Trophoblast cell (in vitro differentiated cells and primary cell): ENCODE measurements at regions not wholly inside any gene's neighbourhood (a gene's known extent, or its start where the extent isn't known, plus 50 kb on each side); places are given as distances from the start of the nearest gene placed in this dataset.
A peak's percentile ranks its signal among the peaks of the same experiment; 100 is the strongest.

Experiments
- DNase-seq, 2 donors: peaks; one replicate each; pipeline ENCODE4 v3.0.0-alpha.2; 2016
- H2AFZ ChIP-seq: 2 replicates; pipeline ENCODE4 v1.6.1; 2013; ENCODE audit warnings: low read length, moderate library complexity, mild to moderate bottlenecking; ENCODE audit not compliant: insufficient read depth, poor library complexity
- H2AK5ac ChIP-seq: 2 replicates; pipeline ENCODE4 v1.6.1; 2013; ENCODE audit warnings: mild to moderate bottlenecking, low read length
- H2BK120ac ChIP-seq: 2 replicates; pipeline ENCODE4 v1.6.1; 2013; ENCODE audit warnings: low read length, mild to moderate bottlenecking, moderate library complexity; ENCODE audit not compliant: insufficient read depth, poor library complexity
- H2BK12ac ChIP-seq: 2 replicates; pipeline ENCODE4 v1.6.1; 2013; ENCODE audit warnings: mild to moderate bottlenecking, low read length, moderate library complexity
- H2BK5ac ChIP-seq: 2 replicates; pipeline ENCODE4 v1.6.1; 2013; ENCODE audit warnings: low read length, low read depth, moderate library complexity, mild to moderate bottlenecking; ENCODE audit not compliant: poor library complexity
- H3K14ac ChIP-seq: 2 replicates; pipeline ENCODE4 v1.6.1; 2013; ENCODE audit warnings: mild to moderate bottlenecking, low read length
- H3K18ac ChIP-seq: 2 replicates; pipeline ENCODE4 v1.6.1; 2013; ENCODE audit warnings: mild to moderate bottlenecking, low read length
- H3K23ac ChIP-seq: 2 replicates; pipeline ENCODE4 v1.6.1; 2013; ENCODE audit warnings: low read length
- H3K27ac ChIP-seq: 2 replicates; pipeline ENCODE4 v1.5.1; 2013; ENCODE audit warnings: low read depth, mild to moderate bottlenecking, inconsistent platforms, low read length, moderate library complexity
- H3K27me3 ChIP-seq: 2 replicates; pipeline ENCODE4 v1.6.1; 2013; ENCODE audit warnings: inconsistent platforms, mild to moderate bottlenecking, low read length, moderate library complexity; ENCODE audit not compliant: insufficient read depth
- H3K36me3 ChIP-seq, 2 experiments: 1 replicate in 1 of 2; 2 replicates in 1 of 2; pipeline ENCODE4 v1.6.1; 2013; ENCODE audit warnings: low read length in 2 of 2, mild to moderate bottlenecking in 2 of 2, moderate library complexity in 1 of 2; ENCODE audit not compliant: insufficient read depth in 2 of 2, control insufficient read depth in 1 of 2
- H3K4ac ChIP-seq: 2 replicates; pipeline ENCODE4 v1.6.1; 2013; ENCODE audit warnings: low read depth, mild to moderate bottlenecking, low read length, moderate library complexity
- H3K4me1 ChIP-seq, 2 experiments: 1 replicate in 1 of 2; 2 replicates in 1 of 2; pipeline ENCODE4 v1.6.1; 2013; ENCODE audit warnings: low read length in 2 of 2, mild to moderate bottlenecking in 2 of 2, moderate library complexity in 1 of 2; ENCODE audit not compliant: insufficient read depth in 2 of 2, control insufficient read depth in 1 of 2
- H3K4me2 ChIP-seq: 2 replicates; pipeline ENCODE4 v1.6.1; 2013; ENCODE audit warnings: inconsistent platforms, mild to moderate bottlenecking, low read length, moderate library complexity
- H3K4me3 ChIP-seq: 2 replicates; pipeline ENCODE4 v1.5.1; 2013; ENCODE audit warnings: mild to moderate bottlenecking, low read depth, low read length, inconsistent platforms
- H3K79me1 ChIP-seq: one replicate; pipeline ENCODE4 v1.6.1; 2013; ENCODE audit warnings: low read length
- H3K79me2 ChIP-seq: 2 replicates; pipeline ENCODE4 v1.6.1; 2013; ENCODE audit warnings: low read length, mild to moderate bottlenecking; ENCODE audit not compliant: control insufficient read depth, insufficient read depth, poor library complexity
- H3K9ac ChIP-seq: 2 replicates; pipeline ENCODE4 v1.6.1; 2013; ENCODE audit warnings: mild to moderate bottlenecking, low read length
- H3K9me3 ChIP-seq: 2 replicates; pipeline ENCODE4 v1.6.1; 2013; ENCODE audit warnings: low read depth, mild to moderate bottlenecking, control low read depth, inconsistent platforms, low read length; ENCODE audit not compliant: insufficient read depth
- H4K12ac ChIP-seq: 2 replicates; pipeline ENCODE4 v1.6.1; 2013; ENCODE audit warnings: low read depth, mild to moderate bottlenecking, low read length, moderate library complexity
- H4K8ac ChIP-seq: 2 replicates; pipeline ENCODE4 v1.6.1; 2013; ENCODE audit warnings: low read depth, mild to moderate bottlenecking, low read length, moderate library complexity
- H4K91ac ChIP-seq: one replicate; pipeline ENCODE4 v1.6.1; 2013; ENCODE audit warnings: low read depth, mild to moderate bottlenecking, low read length, moderate library complexity
- WGBS: extraction: QIAGEN DNeasy Blood & Tissue Kit; methylation state at CpG from one replicate; pipeline ENCODE4 v1.1.7; 2013; ENCODE audit warnings: missing lambda C conversion rate; ENCODE audit not compliant: insufficient read length, insufficient coverage; ENCODE audit errors: extremely low coverage; 5-methylcytosine and 5-hydroxymethylcytosine counted together

- Histone ChIP-seq H3K4me2 (no peak overlapping the region), H4K91ac (no peak overlapping the region), H3K79me1 (no peaks in the 10 kb centered on the region), H3K23ac (no peak overlapping the region), H3K79me2 (no peaks in the 10 kb centered on the region), H2AK5ac (no peak overlapping the region), H4K8ac (no peak overlapping the region), H2AFZ (no peak overlapping the region), H2BK5ac (no peak overlapping the region), H3K36me3 (no peaks in the 10 kb centered on the region), H3K9me3 (no peaks in the 10 kb centered on the region), H4K12ac (no peak overlapping the region), H3K18ac (no peak overlapping the region), H3K27me3 (no peaks in the 10 kb centered on the region), H3K9ac (no peak overlapping the region), H3K4me3 (no peak overlapping the region), H3K14ac (no peak overlapping the region), H3K27ac (peak overlapping the region; percentile 12), H3K4ac (no peak overlapping the region), H2BK120ac (peak overlapping the region; percentile 1), H3K4me1 (peaks cover 0 to 3% of the 10 kb centered on the region in 2 experiments), H2BK12ac (peak overlapping the region; percentile 0)
- DNase-seq, result no peak
- no CpG with 5 or more reads among the region's 2 CpGs for WGBS
Observed at GRCh38 chr2:139045524-139045923, 265.3 kb upstream of the NXPH2 start.

- Histone ChIP-seq H2AK5ac (no peak overlapping the region), H3K9ac (no peak overlapping the region), H3K4me3 (no peak overlapping the region), H3K23ac (no peak overlapping the region), H3K27ac (no peak overlapping the region), H3K79me1 (no peaks in the 10 kb centered on the region), H4K91ac (no peak overlapping the region), H4K8ac (no peak overlapping the region), H2BK12ac (no peak overlapping the region), H3K27me3 (no peaks in the 10 kb centered on the region), H3K14ac (no peak overlapping the region), H3K36me3 (no peaks in the 10 kb centered on the region), H3K4me1 (no peaks in the 10 kb centered on the region), H2BK120ac (no peak overlapping the region), H2BK5ac (no peak overlapping the region), H3K18ac (no peak overlapping the region), H2AFZ (no peak overlapping the region), H3K79me2 (no peaks in the 10 kb centered on the region), H4K12ac (no peak overlapping the region), H3K9me3 (no peaks in the 10 kb centered on the region), H3K4me2 (no peak overlapping the region), H3K4ac (no peak overlapping the region)
- no peak for DNase-seq
Observed at GRCh38 chr2:139034064-139034463, 253.9 kb upstream of the NXPH2 start.

GRCh38 chr2:139033300-139033699, 253.1 kb upstream of the NXPH2 start:
- Histone ChIP-seq H2BK120ac (no peak overlapping the region), H3K18ac (no peak overlapping the region), H3K79me1 (no peaks in the 10 kb centered on the region), H4K12ac (no peak overlapping the region), H3K9ac (no peak overlapping the region), H3K4me3 (no peak overlapping the region), H3K4me2 (no peak overlapping the region), H2BK5ac (no peak overlapping the region), H4K91ac (no peak overlapping the region), H3K23ac (no peak overlapping the region), H3K4me1 (no peaks in the 10 kb centered on the region), H3K27me3 (no peaks in the 10 kb centered on the region), H3K9me3 (no peaks in the 10 kb centered on the region), H2BK12ac (no peak overlapping the region), H3K79me2 (no peaks in the 10 kb centered on the region), H3K36me3 (no peaks in the 10 kb centered on the region), H2AFZ (no peak overlapping the region), H2AK5ac (no peak overlapping the region), H4K8ac (no peak overlapping the region), H3K4ac (no peak overlapping the region), H3K27ac (no peak overlapping the region), H3K14ac (no peak overlapping the region)
- no peak for DNase-seq
- WGBS, result no CpG with 5 or more reads among the region's 2 CpGs

- no peak overlapping the region for H3K14ac ChIP-seq
- H2BK12ac ChIP-seq, result no peak overlapping the region
- H3K9ac ChIP-seq, result no peak overlapping the region
- H3K23ac ChIP-seq, result no peak overlapping the region
- no peak overlapping the region for H2BK5ac ChIP-seq
- H3K4me1 ChIP-seq, result no peaks in the 10 kb centered on the region
- H3K4ac ChIP-seq, result no peak overlapping the region
- H4K8ac ChIP-seq, result no peak overlapping the region
- H4K91ac ChIP-seq, result no peak overlapping the region
- H3K4me2 ChIP-seq, result no peak overlapping the region
- H3K18ac ChIP-seq, result no peak overlapping the region
- H2BK120ac ChIP-seq, result no peak overlapping the region
- no peaks in the 10 kb centered on the region for H3K27me3 ChIP-seq
- no peak overlapping the region for H2AK5ac ChIP-seq
- no peaks in the 10 kb centered on the region for H3K9me3 ChIP-seq
- H3K4me3 ChIP-seq, result no peak overlapping the region
- no peak overlapping the region for H4K12ac ChIP-seq
- no peaks in the 10 kb centered on the region for H3K36me3 ChIP-seq
- H3K79me1 ChIP-seq, result no peaks in the 10 kb centered on the region
- no peak overlapping the region for H2AFZ ChIP-seq
- no peak for DNase-seq
- H3K79me2 ChIP-seq, result no peaks in the 10 kb centered on the region
- H3K27ac ChIP-seq, result no peak overlapping the region
Observed at GRCh38 chr2:139031722-139032121, 251.5 kb upstream of the NXPH2 start.

- Histone ChIP-seq H3K36me3 (peaks cover 0 to 2% of the 10 kb centered on the region in 2 experiments), H2BK12ac (no peak overlapping the region), H3K27me3 (no peaks in the 10 kb centered on the region), H3K4me3 (no peak overlapping the region), H3K27ac (no peak overlapping the region), H2AFZ (no peak overlapping the region), H4K12ac (no peak overlapping the region), H3K4ac (no peak overlapping the region), H2AK5ac (no peak overlapping the region), H2BK5ac (no peak overlapping the region), H3K4me1 (no peaks in the 10 kb centered on the region), H3K9ac (no peak overlapping the region), H4K91ac (no peak overlapping the region), H3K18ac (no peak overlapping the region), H3K14ac (no peak overlapping the region), H3K23ac (no peak overlapping the region), H3K79me2 (no peaks in the 10 kb centered on the region), H4K8ac (no peak overlapping the region), H3K9me3 (peaks cover 3% of the 10 kb centered on the region), H3K79me1 (no peaks in the 10 kb centered on the region), H3K4me2 (no peak overlapping the region), H2BK120ac (no peak overlapping the region)
- no peak for DNase-seq
- whole genome bisulfite sequencing, result no CpG with 5 or more reads among the region's 1 CpG
Observed at GRCh38 chr2:139020287-139020686, 240.1 kb upstream of the NXPH2 start.
